ENCODE measurements at regions not wholly inside any gene's neighbourhood (a gene's known extent, or its start where the extent isn't known, plus 50 kb on each side); places are given as distances from the start of the nearest gene placed in this dataset.

DNA sequence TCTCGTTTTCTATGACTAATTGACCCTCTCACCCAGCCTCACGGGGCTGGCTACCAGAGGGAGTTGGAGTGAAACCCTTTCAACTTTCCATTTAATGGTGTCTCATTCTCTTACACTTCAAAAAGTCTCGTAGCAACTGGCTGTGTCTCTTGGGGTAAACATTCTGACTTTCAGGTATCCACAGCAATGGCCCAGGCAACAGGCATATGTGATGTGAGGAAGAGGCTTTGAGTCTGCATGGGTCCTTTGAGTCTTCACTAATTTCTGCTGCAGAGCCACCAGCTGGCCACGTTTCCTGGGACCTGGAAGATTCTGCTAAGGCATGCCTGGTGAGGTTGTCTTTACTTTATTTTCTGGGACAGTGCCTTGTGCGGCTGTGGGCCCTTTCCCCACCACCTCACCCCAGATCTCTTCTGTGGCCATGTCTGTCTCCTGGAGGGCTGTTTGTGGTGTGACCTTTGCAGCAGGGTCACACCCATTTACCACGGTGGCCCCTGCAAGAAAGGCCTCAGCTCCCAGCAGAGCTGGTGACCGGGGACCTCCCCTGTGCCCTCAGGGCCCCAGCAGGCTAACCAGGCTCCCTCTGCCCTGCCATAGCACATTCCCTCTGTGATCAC, 112.5 kb upstream of the FRG1 start:
- no peak for DNase-seq (ENCODE audit: low spot score in 2 of 2)
- WGBS = 77% methylated on average over 6 of the region's 7 CpGs
- Histone ChIP-seq H3K9me3 (no peaks in the 10 kb centered on the region), H3K36me3 (no peaks in the 10 kb centered on the region), H3K27ac (no peak overlapping the region), H3K27me3 (no peaks in the 10 kb centered on the region), H3K4me3 (no peak overlapping the region), H3K4me1 (no peaks in the 10 kb centered on the region)
- TF ChIP-seq POLR2A (IDR thresholded peaks at IDR 0.05) = no peak
- no peak for TF ChIP-seq POLR2AphosphoS5 (IDR thresholded peaks at IDR 0.05)
- TF ChIP-seq, protein P1, sequence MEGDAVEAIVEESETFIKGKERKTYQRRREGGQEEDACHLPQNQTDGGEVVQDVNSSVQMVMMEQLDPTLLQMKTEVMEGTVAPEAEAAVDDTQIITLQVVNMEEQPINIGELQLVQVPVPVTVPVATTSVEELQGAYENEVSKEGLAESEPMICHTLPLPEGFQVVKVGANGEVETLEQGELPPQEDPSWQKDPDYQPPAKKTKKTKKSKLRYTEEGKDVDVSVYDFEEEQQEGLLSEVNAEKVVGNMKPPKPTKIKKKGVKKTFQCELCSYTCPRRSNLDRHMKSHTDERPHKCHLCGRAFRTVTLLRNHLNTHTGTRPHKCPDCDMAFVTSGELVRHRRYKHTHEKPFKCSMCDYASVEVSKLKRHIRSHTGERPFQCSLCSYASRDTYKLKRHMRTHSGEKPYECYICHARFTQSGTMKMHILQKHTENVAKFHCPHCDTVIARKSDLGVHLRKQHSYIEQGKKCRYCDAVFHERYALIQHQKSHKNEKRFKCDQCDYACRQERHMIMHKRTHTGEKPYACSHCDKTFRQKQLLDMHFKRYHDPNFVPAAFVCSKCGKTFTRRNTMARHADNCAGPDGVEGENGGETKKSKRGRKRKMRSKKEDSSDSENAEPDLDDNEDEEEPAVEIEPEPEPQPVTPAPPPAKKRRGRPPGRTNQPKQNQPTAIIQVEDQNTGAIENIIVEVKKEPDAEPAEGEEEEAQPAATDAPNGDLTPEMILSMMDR (IDR thresholded peaks at IDR 0.05) = no peak
- no peak for TF ChIP-seq EP300 (IDR thresholded peaks at IDR 0.05)

DNA sequence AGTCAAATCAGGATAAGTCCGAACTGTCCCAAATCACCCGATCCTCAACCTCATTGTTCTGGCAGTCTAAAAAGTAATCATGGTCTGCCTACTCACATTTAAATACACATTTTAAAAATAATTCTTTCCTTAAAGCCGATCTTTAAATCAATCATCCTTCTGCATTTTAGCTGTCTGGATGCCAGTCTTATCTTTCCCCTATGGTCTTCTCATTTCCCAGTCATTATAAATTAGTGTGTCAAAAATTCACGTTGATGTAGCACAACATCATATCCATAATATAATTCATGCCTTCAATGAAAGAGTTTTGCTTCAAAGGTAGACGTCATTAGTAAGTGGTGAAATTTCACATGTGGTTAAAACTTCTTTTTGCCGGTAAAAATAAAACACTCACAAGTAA, 108.1 kb upstream of the FRG1 start:
- no peaks in the 10 kb centered on the region for H3K9me3 ChIP-seq
- H3K27ac ChIP-seq = no peak overlapping the region
- H3K4me1 ChIP-seq = no peaks in the 10 kb centered on the region
- no peaks in the 10 kb centered on the region for H3K36me3 ChIP-seq
- WGBS = 80% methylated on average over 6 of the region's 6 CpGs
- H3K27me3 ChIP-seq = no peaks in the 10 kb centered on the region
- TF ChIP-seq POLR2A (IDR thresholded peaks at IDR 0.05) (no peak), EP300 (IDR thresholded peaks at IDR 0.05) (no peak), POLR2AphosphoS5 (IDR thresholded peaks at IDR 0.05) (no peak)
- TF ChIP-seq, protein P1 (IDR thresholded peaks at IDR 0.05) = no peak
- no peak for DNase-seq (ENCODE audit: low spot score in 2 of 2)
- H3K4me3 ChIP-seq = no peak overlapping the region

DNA sequence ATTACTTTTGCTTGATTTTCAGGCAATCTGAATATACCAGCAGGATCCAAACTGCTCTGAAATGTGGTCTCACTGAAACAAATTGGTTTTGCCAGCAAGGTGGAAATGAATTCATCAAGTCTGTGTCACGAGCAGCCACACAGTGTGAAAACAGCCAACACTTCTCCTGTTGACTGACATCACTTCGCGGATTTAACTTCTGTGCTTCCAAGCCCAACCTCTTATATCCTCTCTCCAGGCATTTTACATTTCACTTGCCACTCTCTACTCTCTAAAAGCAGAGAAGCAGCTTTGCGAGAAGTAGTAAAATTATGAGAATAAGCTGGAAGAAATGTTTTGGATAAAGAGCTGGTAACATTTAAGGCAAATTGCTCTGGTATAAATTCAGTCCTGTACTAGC, 106.1 kb upstream of the FRG1 start:
- Histone ChIP-seq H3K4me3 (no peak overlapping the region), H3K9me3 (no peaks in the 10 kb centered on the region), H3K27me3 (no peaks in the 10 kb centered on the region), H3K36me3 (no peaks in the 10 kb centered on the region), H3K4me1 (no peaks in the 10 kb centered on the region), H3K27ac (no peak overlapping the region)
- 66% methylated on average over 4 of the region's 4 CpGs for WGBS
- DNase-seq (ENCODE audit: low spot score in 2 of 2) = no peak
- no peak for TF ChIP-seq POLR2A (IDR thresholded peaks at IDR 0.05)

DNA sequence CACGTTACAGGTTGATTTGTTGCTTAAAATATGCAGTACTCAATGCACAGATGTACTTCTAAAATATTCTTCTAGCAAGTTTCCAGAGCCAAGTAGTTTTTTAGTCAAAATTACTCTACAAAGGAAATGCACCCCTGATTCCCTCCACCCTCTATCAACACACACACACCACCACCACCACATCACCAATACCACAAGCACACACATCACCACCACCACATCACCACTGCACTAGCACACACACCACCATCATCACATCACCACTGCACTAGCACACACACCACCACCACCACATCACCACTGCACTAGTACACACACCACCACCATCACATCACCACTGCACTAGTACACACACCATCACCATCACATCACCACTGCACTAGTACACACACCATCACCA, 105.2 kb upstream of the FRG1 start:
- TF ChIP-seq, protein P1 (IDR thresholded peaks at IDR 0.05) = no peak
- no peak for TF ChIP-seq EP300 (IDR thresholded peaks at IDR 0.05)
- DNase-seq (ENCODE audit: low spot score in 2 of 2) = no peak
- H3K4me3 ChIP-seq = no peak overlapping the region
- H3K4me1 ChIP-seq = no peaks in the 10 kb centered on the region
- H3K27me3 ChIP-seq = no peaks in the 10 kb centered on the region
- no peaks in the 10 kb centered on the region for H3K9me3 ChIP-seq
- H3K27ac ChIP-seq = no peak overlapping the region
- H3K36me3 ChIP-seq = no peaks in the 10 kb centered on the region
- WGBS = 73% methylated on average over 1 of the region's 1 CpG

DNA sequence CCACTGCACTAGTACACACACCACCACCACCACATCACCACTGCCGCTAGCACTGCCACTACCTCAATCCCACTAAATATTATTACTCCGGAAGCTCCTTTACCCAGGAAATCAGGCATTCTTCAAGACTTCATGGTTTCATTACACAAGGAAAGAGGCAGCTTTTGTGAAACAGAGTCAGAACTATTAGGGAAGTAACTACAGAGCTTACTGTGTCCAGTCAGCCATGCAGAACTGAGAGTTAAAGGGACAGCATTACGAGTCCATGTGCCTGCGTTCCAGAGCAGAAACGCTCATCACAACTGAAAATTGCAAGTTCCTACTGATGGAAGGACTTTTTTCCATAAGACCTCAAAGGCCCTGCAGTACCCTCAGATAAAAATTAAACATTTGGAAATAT, 103.2 kb upstream of the FRG1 start:
- 88% methylated on average over 5 of the region's 5 CpGs for WGBS
- TF ChIP-seq EP300 (IDR thresholded peaks at IDR 0.05) (no peak), POLR2AphosphoS5 (IDR thresholded peaks at IDR 0.05) (no peak), POLR2A (IDR thresholded peaks at IDR 0.05) (no peak)
- TF ChIP-seq, protein P1 (IDR thresholded peaks at IDR 0.05) = no peak
- DNase-seq (ENCODE audit: low spot score in 2 of 2) = no peak

More for the DNA sequence above, 103.2 kb upstream of the FRG1 start:
- Histone ChIP-seq H3K27ac (no peak overlapping the region), H3K4me3 (no peak overlapping the region), H3K4me1 (no peaks in the 10 kb centered on the region), H3K36me3 (no peaks in the 10 kb centered on the region), H3K9me3 (no peaks in the 10 kb centered on the region), H3K27me3 (no peaks in the 10 kb centered on the region)
